Heart left ventricle (tissue), 13 donors: ENCODE measurements at regions not wholly inside any gene's neighbourhood (a gene's known extent, or its start where the extent isn't known, plus 50 kb on each side); places are given as distances from the start of the nearest gene placed in this dataset.

ENCODE experiments used
- POLR2A ChIP-seq, 2 donors: fragments of 450-650 bp; IDR thresholded peaks; one replicate each; pipeline ENCODE4 v1.6.1; 2017; ENCODE audit warnings: antibody characterized with exemption in 2 of 2, mild to moderate bottlenecking in 2 of 2, moderate library complexity in 2 of 2
- TF ChIP-seq, protein P1 (sequence below), 12 donors: fragments of 200-600 bp; sonication (generic) in 4 of 12; IDR thresholded peaks; one replicate each; pipeline versions ENCODE4 v1.5.0 to v1.8.0; 2018 to 2022; ENCODE audit warnings: antibody characterized with exemption in 12 of 12, mild to moderate bottlenecking in 5 of 12
- donor health status: ischemic (EF 13 %, LVEDD 7.1; RV severe dilation, severe dysfunction).
- donor health status: DM: no; HTN: yes; CAD: no.
- donor health status: DM: no; HTN: no; CAD: no.
- donor health status: ischemic (EF 25% LVEDD 6.9; RV normal size, moderate dysfunction).
- donor health status: ischemic (EF 25% LVEDD 5.7; RV mildly dilated, moderate dysfunction).
- donor health status: ischemic (EF 35%, LVEDD 5.7; RV mildly dilated, moderate dysfunction).
- donor health status: nonischemic (EF 11% LVEDD 7.7; RV severe dilation, severe dysfunction).
- donor health status: DM: yes; HTN: yes; CAD: no.
- donor health status: PGD.
- donor health status: ischemic (EF 29% LVEDD 5.4; RV normal size, mild dysfunction).
- donor health status: nonischemic (EF 23%, LVEDD 6.1; RV moderate dilation, normal function).

DNA sequence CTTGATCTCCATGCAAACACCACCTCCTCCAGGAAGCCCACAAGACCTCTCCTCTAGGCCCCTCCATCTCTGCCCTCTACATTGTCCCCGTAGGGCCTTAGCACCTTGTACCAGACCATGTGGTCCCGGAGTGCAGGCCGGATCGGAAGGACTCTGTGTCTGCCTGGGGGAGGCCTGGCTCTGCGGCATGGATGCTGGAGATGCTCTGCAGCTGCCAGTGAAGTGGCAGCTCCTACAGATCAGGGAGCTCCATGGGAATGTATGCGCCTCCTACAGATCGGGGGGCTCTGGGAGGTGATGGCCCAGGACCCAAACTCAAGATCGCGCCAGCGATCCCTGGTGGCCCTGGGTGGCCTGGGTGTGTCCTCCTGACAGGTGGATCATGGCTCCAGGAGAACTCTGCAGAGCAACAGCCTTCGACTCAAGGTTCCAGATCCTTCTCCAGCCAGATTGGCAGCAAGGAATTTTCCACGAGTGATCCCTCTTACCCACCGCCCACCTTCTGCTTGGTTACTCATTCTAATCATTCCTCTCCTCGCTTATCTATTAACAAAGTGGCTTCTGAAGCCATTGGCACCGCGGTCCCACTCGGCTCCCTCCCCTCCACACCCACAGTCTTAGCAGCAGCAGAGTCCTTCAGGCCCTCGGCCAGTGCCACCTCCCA lies 67.3 kb downstream of the ADRA2C start:
- TF ChIP-seq, protein P1, sequence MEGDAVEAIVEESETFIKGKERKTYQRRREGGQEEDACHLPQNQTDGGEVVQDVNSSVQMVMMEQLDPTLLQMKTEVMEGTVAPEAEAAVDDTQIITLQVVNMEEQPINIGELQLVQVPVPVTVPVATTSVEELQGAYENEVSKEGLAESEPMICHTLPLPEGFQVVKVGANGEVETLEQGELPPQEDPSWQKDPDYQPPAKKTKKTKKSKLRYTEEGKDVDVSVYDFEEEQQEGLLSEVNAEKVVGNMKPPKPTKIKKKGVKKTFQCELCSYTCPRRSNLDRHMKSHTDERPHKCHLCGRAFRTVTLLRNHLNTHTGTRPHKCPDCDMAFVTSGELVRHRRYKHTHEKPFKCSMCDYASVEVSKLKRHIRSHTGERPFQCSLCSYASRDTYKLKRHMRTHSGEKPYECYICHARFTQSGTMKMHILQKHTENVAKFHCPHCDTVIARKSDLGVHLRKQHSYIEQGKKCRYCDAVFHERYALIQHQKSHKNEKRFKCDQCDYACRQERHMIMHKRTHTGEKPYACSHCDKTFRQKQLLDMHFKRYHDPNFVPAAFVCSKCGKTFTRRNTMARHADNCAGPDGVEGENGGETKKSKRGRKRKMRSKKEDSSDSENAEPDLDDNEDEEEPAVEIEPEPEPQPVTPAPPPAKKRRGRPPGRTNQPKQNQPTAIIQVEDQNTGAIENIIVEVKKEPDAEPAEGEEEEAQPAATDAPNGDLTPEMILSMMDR (IDR thresholded peaks at IDR 0.05) = no peak
- TF ChIP-seq POLR2A (IDR thresholded peaks at IDR 0.05) = no peak
